HG03442 (cell line): ENCODE measurements at regions not wholly inside any gene's neighbourhood (a gene's known extent, or its start where the extent isn't known, plus 50 kb on each side); places are given as distances from the start of the nearest gene placed in this dataset.
"Not testable (repeated sequence)": the region's sequence is repeated elsewhere in the genome, so short reads cannot be mapped to it uniquely, and the experiment has no call there.

Experiments used
- ATAC-seq: cut with Tn5 transposase; IDR thresholded peaks from one replicate; pipeline ENCODE4 v1.9.1; 2021; ENCODE audit warnings: mild to moderate bottlenecking, moderate library complexity; ENCODE audit not compliant: unreplicated experiment

DNA sequence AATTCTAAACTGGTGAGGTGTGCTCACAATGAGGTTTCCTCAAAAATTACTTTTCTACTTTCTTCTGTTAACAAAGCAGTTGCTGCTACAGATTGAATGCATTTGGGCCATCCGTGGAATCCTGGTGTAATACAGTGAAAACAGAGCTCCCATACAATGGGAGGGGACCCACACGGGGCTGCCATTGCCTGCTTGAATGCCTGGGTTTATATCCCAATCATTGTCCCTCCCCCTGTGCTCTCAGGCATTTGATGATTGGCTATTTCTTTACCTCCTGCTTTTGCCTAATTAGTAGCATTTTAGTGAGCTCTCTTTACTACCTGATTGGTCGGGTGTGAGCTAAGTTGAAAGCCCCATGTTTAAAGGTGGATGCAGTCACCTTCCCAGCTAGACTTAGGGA is 52.9 kb upstream of the CSF1 start:
- not testable (repeated sequence) for ATAC-seq

GRCh38 chr1:109855986-109856385 is 54.7 kb upstream of the CSF1 start:
- not testable (repeated sequence) for ATAC-seq

GRCh38 chr1:109853972-109854371 is 56.7 kb upstream of the CSF1 start:
- not testable (repeated sequence) for ATAC-seq

DNA sequence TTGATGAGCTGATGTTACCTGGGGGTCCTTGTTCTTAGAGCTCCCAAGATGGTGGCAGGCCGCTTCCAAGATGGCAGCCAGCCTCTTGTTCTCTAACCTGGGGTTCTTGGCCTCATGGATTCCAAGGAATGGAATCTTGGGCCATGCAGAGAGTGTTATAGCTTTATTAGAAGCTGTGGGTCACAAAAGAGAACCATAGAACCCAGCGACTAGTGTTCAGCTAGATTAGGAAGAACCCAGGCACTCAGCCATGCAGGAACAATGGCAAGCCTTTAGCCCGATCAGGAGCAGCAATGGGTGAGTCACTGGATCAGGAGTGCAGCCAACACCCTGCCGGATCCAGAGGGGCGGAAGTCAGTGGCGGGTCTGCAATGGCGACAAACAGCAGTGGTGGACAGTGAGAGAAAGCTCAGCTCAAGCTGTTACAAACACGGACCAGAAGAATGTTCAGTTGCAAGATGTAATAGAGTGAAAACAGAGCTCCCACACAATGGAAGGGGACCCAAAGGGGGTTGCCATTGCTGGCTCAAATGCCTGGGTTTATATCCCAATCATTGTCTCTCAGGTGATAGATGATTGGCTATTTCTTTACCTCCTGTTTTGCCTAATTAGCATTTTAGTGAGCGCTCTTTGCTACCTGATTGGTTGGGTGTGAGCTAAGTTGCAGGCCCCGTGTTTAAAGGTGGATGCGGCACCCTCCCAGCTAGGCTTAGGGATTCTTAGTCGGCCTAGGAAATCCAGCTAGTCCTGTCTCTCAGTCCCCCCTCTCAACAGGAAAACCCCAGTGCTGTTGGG is 58.2 kb upstream of the CSF1 start:
- ATAC-seq = not testable (repeated sequence)

GRCh38 chr1:109850827-109851226 is 59.8 kb upstream of the CSF1 start:
- no peak for ATAC-seq

DNA sequence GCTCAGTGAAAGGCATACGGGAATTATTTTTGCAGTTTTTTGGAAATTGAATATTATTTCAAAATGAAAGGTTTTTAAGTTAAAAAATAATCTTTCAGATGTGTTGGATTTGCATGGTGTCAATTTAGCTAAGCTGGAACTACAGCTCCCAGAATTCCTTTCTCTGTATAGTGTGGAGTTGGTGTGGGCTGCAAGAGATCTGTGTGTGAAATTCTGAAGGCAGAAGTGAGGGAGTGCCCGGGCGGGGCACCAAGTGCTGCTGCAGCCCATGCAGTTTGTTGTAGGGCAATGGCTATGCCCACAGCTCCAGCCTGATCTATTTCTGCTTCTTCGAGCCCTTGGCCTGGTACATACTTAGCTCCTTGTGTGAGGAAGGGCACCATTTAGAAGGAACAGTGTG is 60.5 kb upstream of the CSF1 start:
- ATAC-seq = no peak

DNA sequence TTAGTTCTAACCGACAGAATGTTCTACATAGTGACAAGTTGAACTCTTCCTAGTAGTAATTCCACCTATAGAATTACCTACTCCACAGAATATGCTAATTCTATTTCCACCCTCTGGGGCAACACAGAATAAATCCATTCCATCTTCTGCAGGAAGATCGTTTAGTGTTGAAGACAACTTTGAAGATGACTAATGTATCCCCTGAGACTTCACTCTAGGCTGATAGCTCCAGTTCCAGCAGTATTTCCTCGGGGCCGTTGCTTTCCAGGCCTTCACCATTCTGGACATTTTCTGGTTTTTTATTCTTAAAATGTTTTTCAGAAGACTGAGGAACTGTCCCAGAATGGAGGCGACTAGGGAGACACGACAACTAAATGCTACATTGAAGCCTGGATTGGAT is 61.0 kb upstream of the CSF1 start:
- ATAC-seq = no peak

DNA sequence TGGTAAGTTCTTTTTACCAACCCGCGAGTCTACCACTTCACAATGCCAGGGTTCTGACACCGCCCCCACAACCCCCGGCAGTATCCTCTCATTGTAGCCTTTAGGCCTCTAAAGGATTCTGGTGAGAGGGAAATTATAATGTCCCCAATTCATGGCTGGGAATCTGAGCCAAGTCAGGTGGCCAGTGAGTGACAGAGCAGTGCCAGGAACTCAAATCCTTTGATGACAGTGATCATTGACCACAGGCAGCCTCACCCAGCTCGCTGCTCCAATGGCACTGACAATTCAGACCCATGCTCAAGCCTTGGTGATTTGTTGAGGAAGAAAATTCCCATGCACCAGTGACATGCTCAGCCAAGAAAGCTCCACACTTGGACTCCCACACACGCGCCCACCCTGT is 63.4 kb upstream of the CSF1 start:
- no peak for ATAC-seq

- no peak for ATAC-seq
These were observed 63.8 kb upstream of the CSF1 start for GRCh38 chr1:109846846-109847245.

- ATAC-seq = no peak
These were observed 64.5 kb upstream of the CSF1 start for GRCh38 chr1:109846162-109846561.

GRCh38 chr1:109845658-109846057 is 65.0 kb upstream of the CSF1 start:
- no peak for ATAC-seq

DNA sequence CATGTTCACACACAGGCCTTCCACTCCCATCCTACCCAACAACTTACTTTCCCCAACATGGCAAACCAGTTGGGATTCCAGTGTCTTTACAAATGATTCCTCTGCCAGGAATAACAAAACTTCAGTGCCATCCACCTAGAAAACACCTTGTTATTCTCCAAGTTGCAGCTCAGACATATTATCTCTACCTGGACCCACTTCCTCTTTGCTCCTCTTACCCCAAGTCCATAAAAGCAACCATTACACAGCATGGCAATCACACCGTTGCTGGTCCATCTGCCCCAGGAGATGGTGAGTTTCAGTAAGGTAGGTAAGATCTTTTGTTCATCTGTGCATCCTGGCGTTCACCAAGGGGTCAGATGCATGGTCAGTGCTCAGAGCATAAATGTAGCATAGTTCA is 66.0 kb upstream of the CSF1 start:
- ATAC-seq = no peak

DNA sequence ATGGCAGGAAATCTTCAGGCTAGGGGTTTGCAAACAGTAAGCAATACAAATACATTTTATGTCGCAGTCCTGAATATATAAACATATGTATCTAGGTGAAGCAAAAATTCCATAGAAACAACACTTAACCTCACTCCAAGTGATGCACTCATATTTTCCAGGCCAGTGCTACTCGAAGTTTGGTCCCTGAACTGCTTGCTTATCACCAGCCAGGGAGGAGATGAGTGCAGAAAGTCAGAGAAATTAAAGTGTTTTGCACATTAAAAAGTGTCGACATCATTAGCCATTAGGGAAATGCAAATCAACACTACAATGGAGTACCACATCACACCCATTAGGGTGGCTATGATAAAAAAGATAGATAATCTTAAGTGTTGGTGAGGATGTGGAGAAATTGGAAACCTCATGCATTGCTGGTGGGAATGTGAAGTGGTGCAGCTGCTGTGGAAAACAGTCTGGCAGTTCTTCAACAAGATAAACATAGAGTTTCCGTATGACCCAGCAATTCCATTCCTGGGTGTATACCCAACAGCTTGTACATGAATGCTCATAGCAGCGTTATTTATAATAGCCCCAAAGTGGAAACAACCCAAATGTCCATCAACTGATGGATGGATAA is 70.5 kb upstream of the CSF1 start:
- no peak for ATAC-seq

GRCh38 chr1:109839276-109839675 is 71.4 kb upstream of the CSF1 start:
- not testable (repeated sequence) for ATAC-seq

- no peak for ATAC-seq
These were observed 71.8 kb upstream of the CSF1 start for GRCh38 chr1:109838838-109839240.

- ATAC-seq = no peak
These were observed 72.6 kb upstream of the CSF1 start for GRCh38 chr1:109837852-109838570.

DNA sequence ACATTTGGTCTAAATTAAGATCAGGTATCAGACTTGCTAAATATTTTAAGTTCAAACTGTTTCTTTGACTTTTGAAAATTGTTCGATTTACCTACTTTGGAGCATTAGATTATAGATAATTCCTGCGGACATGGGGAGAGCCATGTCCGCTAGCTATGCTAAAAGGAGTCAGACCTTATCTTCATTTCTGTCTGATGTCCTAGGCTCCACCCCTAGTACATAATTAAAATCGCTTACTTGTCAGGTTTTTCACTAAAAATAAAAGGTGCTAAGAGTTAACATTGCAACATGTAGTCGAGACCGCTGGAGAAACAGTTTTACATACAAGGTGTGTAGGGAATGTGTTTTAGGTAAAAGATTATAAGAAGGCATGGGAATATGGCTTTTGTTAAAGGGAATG is 71.9 kb upstream of the EPS8L3 start:
- not testable (repeated sequence) for ATAC-seq

- ATAC-seq = no peak
These were observed 71.2 kb upstream of the EPS8L3 start for GRCh38 chr1:109834951-109835350.

DNA sequence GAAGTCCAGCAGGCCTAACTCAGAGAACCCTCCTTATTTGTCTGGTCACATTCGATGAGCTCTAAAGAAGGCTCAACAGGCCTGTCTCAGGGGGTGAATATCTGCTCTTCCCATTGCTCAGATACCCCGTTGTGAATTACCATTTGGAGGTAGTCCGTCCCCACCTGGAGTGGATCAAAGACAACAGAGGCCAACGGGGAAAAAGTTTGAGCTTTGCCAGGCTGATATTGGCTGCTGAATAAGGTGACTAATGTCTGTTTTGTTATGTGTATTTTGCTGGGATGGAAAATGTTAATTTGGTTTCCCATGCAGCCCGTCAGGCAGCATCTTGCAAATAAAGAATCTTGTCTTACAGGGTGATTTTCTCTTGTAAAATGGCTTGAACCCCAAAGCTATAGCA is 69.2 kb upstream of the EPS8L3 start:
- ATAC-seq = no peak

DNA sequence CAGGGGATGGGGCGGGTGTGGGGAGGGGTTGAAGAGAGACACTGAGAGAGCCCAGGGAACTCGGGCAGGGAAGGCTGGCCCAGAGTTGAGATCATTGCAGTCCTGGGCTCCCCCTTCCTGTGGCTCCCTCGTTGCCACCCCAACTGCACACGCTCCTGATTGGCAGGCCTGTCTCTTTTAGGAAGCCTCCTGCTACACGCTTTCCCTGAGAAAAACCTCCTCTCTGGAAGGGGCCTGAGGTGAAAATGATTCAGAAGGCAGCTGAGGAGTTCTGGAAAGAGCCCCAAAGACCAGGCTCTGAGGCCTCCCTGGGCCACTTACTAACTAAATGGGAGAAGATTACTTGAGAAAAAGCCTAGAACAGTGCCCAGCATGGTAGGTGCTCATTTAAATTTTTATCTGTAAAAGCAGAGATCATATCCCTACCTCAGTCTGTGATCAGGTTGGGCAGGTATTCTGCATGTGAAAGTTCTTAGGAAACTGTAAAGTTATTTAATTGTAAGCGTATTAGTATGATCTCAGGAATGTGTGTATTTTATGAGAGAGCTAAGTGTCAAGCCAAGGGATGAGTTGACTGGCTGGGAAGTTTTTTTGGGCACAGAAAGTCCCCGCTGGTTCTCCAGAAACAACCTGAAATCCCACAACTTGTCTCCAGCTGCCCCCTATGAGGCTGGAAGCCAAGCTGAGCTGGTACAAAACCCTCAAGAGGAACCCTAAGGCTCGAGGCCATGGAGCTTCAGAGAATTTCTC is 65.2 kb upstream of the EPS8L3 start:
- no peak for ATAC-seq

DNA sequence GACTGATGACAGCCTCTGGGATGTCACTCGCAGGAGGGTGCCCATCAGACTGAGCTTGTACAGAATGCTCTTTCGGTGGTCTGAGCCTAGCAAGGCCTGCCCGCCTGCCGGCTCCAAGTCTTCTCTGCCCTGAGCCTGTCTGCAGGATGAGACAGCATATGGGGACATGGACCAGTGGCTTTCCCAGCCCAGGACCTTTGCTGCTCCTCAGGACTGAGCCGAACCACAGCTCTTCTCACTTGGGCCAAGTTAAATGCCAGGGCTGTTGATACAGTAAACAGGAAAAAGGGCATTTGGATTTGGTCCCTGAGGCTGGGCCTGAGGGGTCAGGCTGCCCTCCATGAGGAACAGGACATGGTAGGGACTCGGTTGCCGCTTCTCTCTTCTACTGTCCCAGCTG is 64.3 kb upstream of the EPS8L3 start:
- no peak for ATAC-seq
